NCI-H146 (cell line): ENCODE measurements at regions not wholly inside any gene's neighbourhood (a gene's known extent, or its start where the extent isn't known, plus 50 kb on each side); places are given as distances from the start of the nearest gene placed in this dataset.

ENCODE experiments used
- DNase-seq: peaks from one replicate; lab custom pipeline; 2025; lab: John Stamatoyannopoulos, UW

DNA sequence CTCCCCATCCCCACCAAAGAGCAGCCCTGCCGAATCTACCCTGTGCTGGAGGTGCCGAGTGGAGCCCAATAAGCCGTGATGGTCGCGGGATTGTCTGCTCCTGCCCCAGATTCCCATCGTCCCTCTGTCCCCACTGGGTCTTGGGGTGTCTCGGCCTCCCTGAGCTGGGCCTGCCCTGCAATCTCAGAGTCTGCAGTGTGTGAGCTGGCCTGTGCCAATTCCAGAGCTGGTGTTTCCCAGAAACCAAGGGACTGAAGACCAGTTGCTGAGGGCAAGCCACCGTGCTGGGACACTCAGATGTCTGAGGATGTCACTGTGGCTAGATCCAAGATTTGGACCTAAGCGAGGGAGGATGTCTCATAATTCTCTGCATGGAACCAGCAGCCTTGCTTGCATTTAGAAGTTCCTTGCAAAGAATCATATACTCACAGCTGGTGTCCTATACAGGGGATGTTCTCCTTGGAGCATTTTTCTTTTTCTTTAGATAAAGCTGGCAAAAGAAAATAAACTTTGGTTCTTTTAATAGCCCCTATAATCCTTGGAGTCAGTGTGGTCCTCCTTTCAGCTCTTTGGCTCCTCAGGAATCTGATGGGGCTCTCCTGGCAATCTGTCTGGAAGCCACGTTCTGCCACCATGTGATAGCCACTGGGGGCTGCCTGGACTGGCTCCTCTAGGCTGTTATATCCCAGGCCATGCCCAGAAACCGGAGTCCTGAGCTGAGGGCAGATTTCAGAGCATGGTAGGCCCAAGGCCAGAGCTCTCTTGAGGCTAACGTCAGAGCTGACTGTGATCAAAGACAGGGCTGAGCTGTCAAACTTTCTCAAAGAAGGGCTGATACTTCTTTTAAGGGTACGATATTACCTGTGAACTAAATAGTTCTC is 140.1 kb upstream of the HAAO start:
- no peak for DNase-seq

DNA sequence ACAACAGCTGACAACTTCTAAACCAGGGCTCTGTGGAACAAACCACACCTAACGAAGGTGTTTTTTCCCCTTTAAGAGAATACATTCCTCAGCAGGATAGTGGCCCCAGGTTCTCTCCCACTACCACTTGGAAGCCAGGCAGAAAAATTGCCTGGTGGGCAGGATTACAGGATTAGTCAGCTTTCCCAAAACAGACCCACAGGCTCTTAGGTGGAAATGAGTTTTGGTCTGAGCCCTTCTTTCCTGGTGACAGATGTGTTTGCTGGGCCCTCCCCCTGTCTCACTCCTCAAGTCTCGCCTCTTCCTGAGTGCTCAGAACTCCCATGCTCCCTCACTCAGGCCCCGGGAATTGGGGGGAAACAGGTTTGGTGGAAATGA is 139.4 kb upstream of the HAAO start:
- no peak for DNase-seq

DNA sequence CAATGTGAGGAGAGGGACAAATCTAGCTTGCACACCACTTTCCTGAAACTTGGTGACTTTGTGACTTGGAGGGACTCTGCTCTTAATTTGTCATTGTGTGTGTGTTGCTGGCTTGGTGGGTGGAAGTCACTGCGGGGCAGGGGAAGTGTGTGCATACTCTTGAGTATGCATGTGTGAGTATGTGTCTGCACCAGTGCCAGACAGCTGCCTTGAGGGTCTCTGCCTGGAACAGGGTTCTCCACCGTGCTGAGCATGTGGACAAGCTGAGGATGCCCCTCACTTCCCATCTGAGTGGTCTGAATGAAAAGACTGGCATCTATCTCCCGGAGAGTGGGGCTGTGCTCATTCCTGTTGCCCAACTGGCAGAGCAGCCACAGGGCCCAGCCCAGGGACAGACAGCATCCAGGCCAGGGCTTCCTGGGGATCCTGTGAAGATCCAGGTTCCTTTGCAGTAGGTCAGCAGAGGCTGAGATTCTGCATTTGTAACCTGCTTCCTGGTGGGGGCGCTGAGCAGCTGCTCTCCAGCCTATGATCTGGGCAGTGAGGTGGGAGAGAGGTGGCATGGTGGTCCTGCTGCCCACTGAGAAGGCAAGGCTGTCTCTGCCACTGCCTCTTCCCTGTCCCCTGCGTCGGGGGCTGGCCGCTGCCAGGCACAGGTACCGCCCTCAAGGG is 138.9 kb upstream of the HAAO start:
- DNase-seq = no peak

- peak; percentile 12 for DNase-seq
These were observed 137.7 kb upstream of the HAAO start for GRCh38 chr2:42930025-42930581.

- no peak for DNase-seq
These were observed 137.2 kb upstream of the HAAO start for GRCh38 chr2:42929546-42930024.

DNA sequence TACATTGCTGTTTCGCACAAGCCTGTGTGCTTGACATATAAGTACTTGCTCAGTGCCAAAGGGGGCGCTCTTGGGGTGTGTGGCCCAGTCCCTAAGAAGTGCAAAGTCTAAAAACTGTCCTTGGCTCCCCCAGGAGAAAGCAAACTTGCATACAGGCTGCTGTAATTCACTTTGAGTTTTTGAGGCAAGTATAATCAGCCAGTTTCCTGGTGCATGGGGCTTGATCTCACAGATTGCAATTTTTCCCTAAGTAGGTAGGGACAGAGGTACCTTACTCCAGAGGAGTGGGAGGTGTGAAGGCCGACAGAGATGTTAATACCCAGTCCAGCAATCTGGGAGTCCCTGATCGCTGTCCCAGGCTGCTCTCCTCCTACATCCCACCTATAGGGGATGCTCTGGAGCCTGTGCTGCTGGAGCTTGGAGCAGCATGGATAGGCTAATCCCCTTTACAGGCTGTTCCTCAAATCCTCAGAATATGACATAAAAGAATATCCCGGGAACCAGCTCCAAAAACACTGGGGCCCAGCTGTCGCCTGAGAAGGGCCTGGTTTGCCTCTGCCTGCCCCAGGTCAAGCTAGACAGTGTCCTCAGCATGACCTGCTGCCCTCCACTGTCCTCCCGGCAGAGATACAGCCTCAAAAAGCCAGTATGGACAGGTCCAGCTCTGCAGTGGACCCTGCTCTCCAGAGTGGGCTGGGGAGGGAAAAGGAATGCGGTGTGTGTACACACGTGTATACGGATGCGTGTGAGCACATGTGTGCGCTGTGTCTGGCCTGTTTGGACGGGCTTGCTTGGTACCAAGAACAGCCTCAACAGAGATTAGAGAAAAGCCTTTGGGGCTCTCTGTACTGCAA is 136.5 kb upstream of the HAAO start:
- DNase-seq = peak; percentile 29

DNA sequence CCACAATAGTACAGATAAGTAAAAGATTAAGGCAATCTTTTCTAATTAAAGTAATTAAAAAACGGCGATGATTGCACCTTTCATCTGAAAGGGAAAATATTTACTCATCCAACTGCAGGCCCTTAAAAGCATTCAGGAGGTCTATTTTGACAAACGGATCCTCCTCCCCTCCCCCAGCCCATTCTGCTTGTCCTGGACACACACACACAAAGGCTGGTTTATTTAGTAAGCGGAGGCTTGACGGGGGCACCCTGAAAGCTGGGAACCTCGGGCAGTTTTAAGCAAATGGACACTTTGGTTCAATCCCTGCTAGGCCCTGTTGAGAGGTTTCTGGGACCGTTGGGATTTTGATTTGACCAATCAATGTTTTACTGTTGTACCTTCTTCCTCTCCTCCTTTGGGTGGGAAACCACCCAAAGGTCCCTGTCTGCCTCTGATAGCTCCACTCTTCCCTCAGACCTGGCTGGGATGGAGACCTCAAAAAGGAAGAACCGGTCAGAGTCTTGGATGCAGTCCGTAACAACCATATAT is 135.8 kb upstream of the HAAO start:
- DNase-seq = peak; percentile 90

- DNase-seq = no peak
These were observed 135.2 kb upstream of the HAAO start for GRCh38 chr2:42927334-42928160.

DNA sequence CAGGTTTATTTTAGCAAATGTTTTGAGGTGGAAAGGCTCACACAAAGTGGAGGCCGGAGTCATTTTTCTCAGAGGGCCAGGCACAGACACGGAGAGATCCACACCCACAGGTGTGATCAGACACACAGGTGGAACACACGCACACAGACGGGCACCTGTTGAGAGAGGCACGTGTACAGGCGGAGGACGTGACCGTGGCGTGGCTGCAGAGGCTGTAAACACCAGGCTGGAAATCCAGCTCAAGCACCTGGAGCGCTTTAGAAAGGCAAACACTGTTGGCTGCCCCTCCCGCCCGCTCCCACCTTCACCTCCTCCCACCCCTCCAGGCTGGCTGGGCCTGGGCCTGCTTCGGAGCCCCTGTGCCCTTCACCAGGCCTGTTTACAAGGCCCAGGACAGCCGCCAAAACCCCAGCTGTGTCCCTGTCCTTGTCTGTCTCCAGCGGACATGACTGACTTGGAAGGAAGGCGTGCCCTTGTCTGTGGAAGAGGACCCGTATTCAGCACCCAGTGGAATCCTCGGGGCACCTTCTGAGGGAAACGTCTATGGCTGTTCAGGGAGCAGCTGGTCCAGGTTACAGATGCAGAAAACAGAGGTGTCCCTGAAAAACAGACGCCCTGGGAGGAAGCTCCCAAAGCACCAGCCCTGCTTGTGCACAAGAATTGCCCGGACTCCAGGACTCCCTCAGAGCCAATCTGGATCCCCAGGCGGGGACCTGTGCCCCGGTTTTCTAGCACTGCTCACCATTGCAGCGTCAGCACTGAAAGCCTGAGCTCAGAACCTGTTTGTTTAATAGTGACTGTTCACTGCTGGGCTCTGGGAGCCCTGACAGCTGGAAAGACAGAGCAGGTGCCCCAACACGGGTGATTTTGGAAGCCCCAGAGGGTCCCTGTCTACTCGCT is 134.3 kb upstream of the HAAO start:
- DNase-seq = peak; percentile 45

- DNase-seq = no peak
These were observed 133.5 kb upstream of the HAAO start for GRCh38 chr2:42925742-42926433.

DNA sequence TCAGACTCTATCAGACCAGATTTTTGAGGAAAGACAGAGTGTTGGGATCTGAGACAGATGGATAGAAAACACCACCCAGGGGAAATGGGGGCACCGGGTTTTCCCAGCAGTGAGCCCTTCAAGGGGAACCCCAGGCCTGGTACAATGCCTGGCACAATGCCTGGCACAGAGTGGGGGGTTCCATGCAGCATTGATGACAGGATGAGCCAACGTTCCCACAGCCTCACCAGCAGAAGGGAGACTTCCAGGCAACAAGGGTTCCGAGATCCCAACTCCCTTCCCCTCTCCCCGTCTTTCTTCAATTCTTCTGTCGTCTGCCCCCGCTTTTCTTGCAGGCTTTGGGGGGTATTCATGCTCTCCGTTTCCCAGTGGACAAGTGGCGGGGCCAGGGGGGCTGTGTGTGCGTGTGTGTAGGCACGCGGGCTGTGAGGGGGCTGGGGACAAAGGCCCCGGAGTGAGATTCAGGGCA is 132.1 kb upstream of the HAAO start:
- DNase-seq = no peak

DNA sequence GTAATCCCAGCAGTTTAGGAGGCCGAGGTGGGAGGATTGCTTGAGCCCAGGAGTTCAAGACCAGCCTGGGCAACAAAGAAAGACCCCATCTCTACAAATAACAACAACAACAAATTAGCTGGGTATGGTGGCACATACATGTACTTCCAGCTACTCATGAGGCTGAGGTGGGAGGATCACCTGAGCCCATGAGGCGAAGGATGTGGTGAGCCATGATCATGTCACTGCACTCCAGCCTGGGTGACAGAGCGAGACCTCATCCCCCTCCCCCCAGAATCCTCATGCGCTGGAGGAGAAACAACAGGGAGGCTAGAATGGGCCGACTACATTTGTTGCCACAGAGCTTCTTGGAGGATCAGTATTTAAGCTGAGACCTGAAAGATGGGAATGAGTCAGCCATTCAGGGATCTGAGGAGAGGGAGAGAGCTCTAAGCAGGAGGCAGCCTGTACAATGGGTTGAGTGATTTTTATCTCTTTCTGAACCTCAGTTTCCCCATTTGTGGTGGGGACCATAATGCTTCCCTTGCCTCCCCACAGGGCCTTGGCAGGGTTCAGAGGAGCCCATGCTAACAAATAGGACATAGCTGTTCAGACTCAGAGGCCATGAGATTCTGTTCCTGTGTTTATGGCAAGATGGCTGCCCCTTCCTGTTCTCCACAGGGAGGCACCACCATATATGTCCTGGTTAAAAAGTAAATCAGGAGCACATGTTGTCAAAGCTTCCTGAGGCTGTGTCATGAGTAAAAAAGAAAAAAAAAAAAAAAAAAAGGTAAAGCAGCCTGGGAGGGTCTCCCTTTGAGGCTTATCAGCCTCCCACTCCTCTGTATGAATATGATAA is 131.4 kb upstream of the HAAO start:
- no peak for DNase-seq

GRCh38 chr2:42922790-42923579 is 130.6 kb upstream of the HAAO start:
- no peak for DNase-seq

- DNase-seq = no peak
These were observed 129.9 kb upstream of the HAAO start for GRCh38 chr2:42922293-42922692.

DNA sequence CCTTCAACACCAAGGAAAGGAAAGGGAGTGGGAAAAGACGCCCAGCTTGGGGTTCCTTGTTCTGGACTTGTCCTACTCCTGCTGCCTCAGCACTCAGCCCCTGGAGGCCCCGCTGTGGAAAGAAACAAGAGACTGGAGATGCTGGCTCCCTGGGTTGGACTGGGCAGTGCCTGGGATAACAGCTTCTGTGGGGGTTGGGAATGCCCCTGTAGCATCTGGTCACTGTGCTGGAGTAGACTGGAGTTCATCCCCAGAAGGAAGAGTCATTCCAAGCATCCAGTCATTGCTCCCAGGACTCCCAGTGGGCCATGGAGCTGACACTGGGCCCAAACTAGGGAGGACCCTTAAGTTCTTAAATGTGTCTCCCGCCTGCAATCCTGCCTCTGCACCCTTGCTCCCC is 129.3 kb upstream of the HAAO start:
- DNase-seq = no peak

DNA sequence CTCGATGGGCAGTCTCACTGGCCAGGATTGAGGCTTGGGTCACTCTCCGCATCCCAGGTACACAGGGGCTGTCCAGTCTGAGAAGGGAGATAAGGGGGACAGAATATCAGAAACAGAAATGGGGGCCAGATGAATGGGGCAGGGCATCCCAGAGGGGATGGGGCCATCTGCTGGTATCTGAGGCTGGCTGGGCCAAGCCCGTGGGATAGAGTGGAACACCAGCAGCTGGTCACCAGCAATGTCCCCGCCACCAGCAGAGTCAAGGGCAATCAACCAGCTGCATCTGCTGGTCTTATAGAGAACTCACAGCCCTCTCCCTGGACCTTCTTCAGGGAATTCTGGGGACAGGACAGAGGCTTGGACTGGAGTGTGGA is 128.8 kb upstream of the HAAO start:
- no peak for DNase-seq

- DNase-seq = no peak
These were observed 128.2 kb upstream of the HAAO start for GRCh38 chr2:42920446-42921146.
